Endothelial cell (in vitro differentiated cells): ENCODE measurements at regions not wholly inside any gene's neighbourhood (a gene's known extent, or its start where the extent isn't known, plus 50 kb on each side); places are given as distances from the start of the nearest gene placed in this dataset.
"Not testable (repeated sequence)": the region's sequence is repeated elsewhere in the genome, so short reads cannot be mapped to it uniquely, and the experiment has no call there.

Experiments used
- DNase-seq: peaks from one replicate; pipeline ENCODE4 v3.0.0; 2021; ENCODE audit warnings: low spot score
- H3K27ac Mint-ChIP-seq: one replicate; pipeline ENCODE4 v1.8.0; 2021; ENCODE audit warnings: mixed read lengths, inconsistent platforms; ENCODE audit not compliant: unreplicated experiment
- H3K27me3 Mint-ChIP-seq: one replicate; pipeline ENCODE4 v1.8.0; 2021; ENCODE audit warnings: mild to moderate bottlenecking, moderate library complexity, mixed read lengths, inconsistent platforms; ENCODE audit not compliant: unreplicated experiment
- H3K36me3 Mint-ChIP-seq: one replicate; pipeline ENCODE4 v1.8.0; 2021; ENCODE audit warnings: mild to moderate bottlenecking, low read depth, mixed read lengths, inconsistent platforms; ENCODE audit not compliant: unreplicated experiment
- H3K4me1 Mint-ChIP-seq: one replicate; pipeline ENCODE4 v1.8.0; 2021; ENCODE audit warnings: mild to moderate bottlenecking, mixed read lengths, inconsistent platforms; ENCODE audit not compliant: unreplicated experiment
- H3K4me3 Mint-ChIP-seq: one replicate; pipeline ENCODE4 v1.8.0; 2021; ENCODE audit warnings: mild to moderate bottlenecking, mixed read lengths, inconsistent platforms; ENCODE audit not compliant: unreplicated experiment
- H3K9me3 Mint-ChIP-seq: one replicate; pipeline ENCODE4 v1.8.0; 2021; ENCODE audit warnings: mixed read lengths, inconsistent platforms; ENCODE audit not compliant: unreplicated experiment
- TF ChIP-seq, protein P1 (sequence below): fragments of 200-600 bp; sonication (generic); IDR thresholded peaks from one replicate; pipeline ENCODE4 v1.5.0; 2021; ENCODE audit warnings: antibody characterized with exemption; ENCODE audit not compliant: unreplicated experiment

DNA sequence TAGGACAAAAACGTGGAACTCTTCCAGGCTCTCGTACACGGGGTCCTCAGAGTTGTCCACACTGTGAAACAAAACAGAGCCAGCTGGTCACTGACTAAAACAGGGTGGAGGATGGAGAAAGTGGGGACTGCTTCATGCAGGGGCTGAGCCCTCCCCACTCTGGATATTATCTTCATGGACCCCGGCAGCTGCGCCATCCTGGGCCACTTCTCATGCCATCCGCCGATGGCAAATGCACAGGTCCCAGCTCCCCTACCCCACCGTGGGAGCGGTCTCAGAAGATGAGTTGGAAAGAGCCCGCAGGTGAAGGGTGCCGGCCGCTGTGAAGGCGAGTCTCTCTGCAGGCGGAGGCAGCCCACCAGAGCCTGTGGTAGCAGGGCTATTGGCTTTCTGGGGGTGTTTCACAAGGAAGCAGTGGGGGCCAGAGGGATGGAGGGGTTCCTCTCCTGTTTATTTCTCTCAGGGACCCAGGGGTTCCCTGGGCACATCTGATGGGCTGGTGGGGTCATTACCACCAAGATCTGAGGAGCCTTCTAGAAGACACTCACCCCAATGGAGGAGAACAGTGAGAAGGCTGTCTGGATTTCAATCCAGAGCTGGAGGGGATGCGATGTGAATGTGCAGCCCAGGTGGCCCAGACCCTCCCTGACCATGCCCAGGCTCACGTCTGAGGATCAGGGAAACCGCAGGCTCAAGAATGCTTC is 177.3 kb downstream of the KLF13 start:
- no peak for DNase-seq
- TF ChIP-seq, protein P1, sequence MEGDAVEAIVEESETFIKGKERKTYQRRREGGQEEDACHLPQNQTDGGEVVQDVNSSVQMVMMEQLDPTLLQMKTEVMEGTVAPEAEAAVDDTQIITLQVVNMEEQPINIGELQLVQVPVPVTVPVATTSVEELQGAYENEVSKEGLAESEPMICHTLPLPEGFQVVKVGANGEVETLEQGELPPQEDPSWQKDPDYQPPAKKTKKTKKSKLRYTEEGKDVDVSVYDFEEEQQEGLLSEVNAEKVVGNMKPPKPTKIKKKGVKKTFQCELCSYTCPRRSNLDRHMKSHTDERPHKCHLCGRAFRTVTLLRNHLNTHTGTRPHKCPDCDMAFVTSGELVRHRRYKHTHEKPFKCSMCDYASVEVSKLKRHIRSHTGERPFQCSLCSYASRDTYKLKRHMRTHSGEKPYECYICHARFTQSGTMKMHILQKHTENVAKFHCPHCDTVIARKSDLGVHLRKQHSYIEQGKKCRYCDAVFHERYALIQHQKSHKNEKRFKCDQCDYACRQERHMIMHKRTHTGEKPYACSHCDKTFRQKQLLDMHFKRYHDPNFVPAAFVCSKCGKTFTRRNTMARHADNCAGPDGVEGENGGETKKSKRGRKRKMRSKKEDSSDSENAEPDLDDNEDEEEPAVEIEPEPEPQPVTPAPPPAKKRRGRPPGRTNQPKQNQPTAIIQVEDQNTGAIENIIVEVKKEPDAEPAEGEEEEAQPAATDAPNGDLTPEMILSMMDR: no peak
- peaks cover 3% of the 10 kb centered on the region for H3K27me3 Mint-ChIP-seq

DNA sequence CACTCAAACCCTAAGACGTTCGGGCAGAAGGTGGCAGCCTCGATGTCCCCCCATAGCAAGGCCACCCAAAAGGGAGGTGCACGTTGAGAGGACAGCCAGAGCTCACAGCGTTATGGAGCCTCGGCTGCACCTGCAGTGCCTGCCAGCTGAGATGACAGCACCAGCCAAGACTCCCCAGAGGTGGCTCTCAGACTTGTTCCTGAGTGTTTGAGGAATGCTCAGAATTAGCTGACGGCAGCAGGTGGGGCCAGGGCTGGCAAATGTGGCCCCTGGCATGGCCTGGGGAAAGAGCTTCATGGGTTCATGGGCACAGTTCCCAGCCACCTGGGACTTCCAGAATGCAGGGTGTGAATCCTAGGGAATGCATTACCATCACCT is 177.8 kb downstream of the KLF13 start:
- Mint-ChIP-seq H3K27me3 (peaks cover 3% of the 10 kb centered on the region), H3K4me1 (peaks cover 11% of the 10 kb centered on the region), H3K4me3 (no peak overlapping the region), H3K27ac (no peak overlapping the region), H3K36me3 (no peaks in the 10 kb centered on the region), H3K9me3 (no peaks in the 10 kb centered on the region)
- TF ChIP-seq, protein P1: no peak
- no peak for DNase-seq

More for the DNA sequence above, 177.3 kb downstream of the KLF13 start:
- H3K9me3 Mint-ChIP-seq: no peaks in the 10 kb centered on the region
- H3K36me3 Mint-ChIP-seq: no peaks in the 10 kb centered on the region
- H3K4me1 Mint-ChIP-seq: peaks cover 11% of the 10 kb centered on the region
- H3K4me3 Mint-ChIP-seq: no peak overlapping the region
- H3K27ac Mint-ChIP-seq: no peak overlapping the region

DNA sequence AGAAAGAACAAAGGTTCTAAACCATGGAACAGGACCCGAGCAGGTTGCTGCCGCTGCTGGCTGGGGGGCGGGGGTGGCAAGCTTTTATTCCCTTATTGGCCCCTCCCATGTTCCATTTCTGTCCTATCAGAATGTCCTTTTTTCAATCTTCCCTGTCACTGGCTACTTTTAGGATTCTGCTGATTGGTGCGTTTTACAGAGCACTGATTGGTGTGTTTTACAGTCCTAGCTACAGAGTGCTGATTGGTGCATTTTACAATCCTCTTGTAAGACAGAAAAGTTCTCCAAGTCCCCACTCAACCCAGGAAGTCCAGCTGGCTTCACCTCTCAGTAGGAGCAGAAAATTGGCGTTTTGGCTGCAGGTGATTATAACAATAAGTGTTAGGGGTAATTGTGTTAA is 180.9 kb downstream of the KLF13 start:
- not testable (repeated sequence) for H3K9me3 Mint-ChIP-seq, H3K36me3 Mint-ChIP-seq, H3K27me3 Mint-ChIP-seq, DNase-seq, H3K27ac Mint-ChIP-seq, H3K4me1 Mint-ChIP-seq, H3K4me3 Mint-ChIP-seq

DNA sequence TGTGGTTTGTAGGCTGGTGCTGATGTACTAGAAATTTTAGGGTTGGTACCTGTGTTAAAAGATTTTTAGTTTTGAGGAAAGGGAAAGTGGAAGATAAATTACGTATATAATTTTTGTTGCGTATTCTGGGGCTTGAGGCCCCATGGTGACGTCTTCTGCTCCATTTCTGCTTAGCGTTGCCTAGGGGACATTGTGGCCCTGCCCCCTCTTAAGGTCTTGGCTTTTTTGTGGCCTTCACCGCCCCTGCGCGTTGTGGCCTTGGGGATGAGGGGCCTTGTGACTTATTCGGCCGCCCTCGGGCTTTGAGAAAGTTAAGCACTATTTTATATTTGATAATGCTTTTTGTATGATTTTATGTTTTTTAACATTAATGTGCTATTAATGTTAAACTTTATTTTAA is 182.0 kb downstream of the KLF13 start:
- H3K9me3 Mint-ChIP-seq: no peaks in the 10 kb centered on the region
- H3K4me3 Mint-ChIP-seq: no peak overlapping the region
- TF ChIP-seq, protein P1: no peak
- no peak for DNase-seq
- no peaks in the 10 kb centered on the region for H3K36me3 Mint-ChIP-seq
- H3K4me1 Mint-ChIP-seq: peaks cover 10% of the 10 kb centered on the region
- no peak overlapping the region for H3K27ac Mint-ChIP-seq
- no peaks in the 10 kb centered on the region for H3K27me3 Mint-ChIP-seq

DNA sequence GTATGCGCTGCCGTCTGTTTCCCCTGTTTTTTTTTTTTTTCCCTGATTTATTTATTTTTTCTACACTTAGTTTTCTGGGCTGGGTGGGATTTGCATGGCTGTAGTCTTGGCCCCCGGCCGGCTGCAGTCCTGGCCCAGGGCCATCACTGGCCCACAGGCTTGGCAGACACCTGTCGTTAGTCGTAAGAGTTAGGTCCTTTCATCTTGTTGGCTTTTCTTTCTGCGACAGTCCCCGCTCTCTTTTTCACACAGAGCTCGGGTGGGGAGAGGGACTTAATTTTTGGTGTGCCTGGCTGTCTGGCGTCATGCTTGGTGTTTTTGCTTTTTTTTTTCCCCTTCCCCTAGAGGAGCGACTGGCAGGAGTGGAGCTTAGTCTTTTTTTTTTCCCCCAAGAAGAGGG is 183.4 kb downstream of the KLF13 start:
- no peaks in the 10 kb centered on the region for H3K27me3 Mint-ChIP-seq
- H3K4me3 Mint-ChIP-seq: no peak overlapping the region
- TF ChIP-seq, protein P1: no peak
- peak overlapping the region; percentile 24 for H3K27ac Mint-ChIP-seq
- no peaks in the 10 kb centered on the region for H3K9me3 Mint-ChIP-seq
- no peak for DNase-seq
- no peaks in the 10 kb centered on the region for H3K36me3 Mint-ChIP-seq
- H3K4me1 Mint-ChIP-seq: peaks cover 10% of the 10 kb centered on the region
